Nephron (organoid): ENCODE measurements at regions not wholly inside any gene's neighbourhood (a gene's known extent, or its start where the extent isn't known, plus 50 kb on each side); places are given as distances from the start of the nearest gene placed in this dataset.

ENCODE experiments used
- H3K27ac Mint-ChIP-seq, 3 experiments: 2 replicates each; pipeline ENCODE4 v1.8.0; 2020; ENCODE audit warnings: mixed read lengths in 3 of 3, mild to moderate bottlenecking in 2 of 3, moderate library complexity in 1 of 3
- H3K27me3 Mint-ChIP-seq: 2 replicates; pipeline ENCODE4 v1.8.0; 2021; ENCODE audit warnings: low read depth, mild to moderate bottlenecking, moderate library complexity, mixed read lengths
- H3K36me3 Mint-ChIP-seq: 2 replicates; pipeline ENCODE4 v1.8.0; 2020; ENCODE audit warnings: low read depth, mixed read lengths
- H3K4me1 Mint-ChIP-seq: 2 replicates; pipeline ENCODE4 v1.8.0; 2020; ENCODE audit warnings: mixed read lengths
- H3K4me3 Mint-ChIP-seq, 3 experiments: 2 replicates each; pipeline ENCODE4 v1.8.0; 2020; ENCODE audit warnings: mild to moderate bottlenecking in 3 of 3, mixed read lengths in 3 of 3, moderate library complexity in 2 of 3
- H3K9me3 Mint-ChIP-seq: 2 replicates; pipeline ENCODE4 v1.8.0; 2020; ENCODE audit warnings: mixed read lengths
- TF ChIP-seq, protein P1 (sequence below), 3 experiments: fragments of 200-600 bp; sonication (generic); IDR thresholded peaks; one replicate each; pipeline ENCODE4 v1.5.0; 2021; ENCODE audit warnings: antibody characterized with exemption in 3 of 3; ENCODE audit not compliant: unreplicated experiment in 3 of 3

DNA sequence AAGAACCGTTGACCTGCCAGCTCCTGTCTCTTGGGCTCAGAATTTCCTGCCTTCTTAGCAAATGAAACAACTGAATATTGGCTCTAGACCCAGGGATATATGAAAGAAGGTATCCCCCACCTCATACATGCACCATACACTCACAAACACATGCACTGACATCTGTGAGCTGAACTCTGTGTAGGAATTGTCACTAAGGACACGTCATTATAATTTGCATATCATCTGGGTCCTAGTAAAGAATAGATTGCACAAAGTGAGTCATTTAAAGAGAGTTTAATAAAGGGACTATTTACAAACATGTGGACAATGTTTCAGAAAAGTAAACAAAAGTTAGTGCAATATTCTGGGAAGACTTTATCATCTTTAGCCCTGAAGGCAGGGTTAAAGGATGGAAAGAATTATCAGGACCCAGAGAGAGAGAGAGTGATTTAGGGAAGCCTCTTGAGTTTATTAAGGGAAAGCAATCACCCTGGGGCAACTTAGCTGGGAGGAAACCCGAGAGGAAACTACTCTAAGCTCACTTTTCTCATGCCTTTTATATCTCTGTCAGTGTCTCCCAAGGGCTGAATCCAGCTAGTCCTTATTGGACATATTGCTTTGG lies 74.1 kb upstream of the PLA2G4A start:
- no peak overlapping the region for H3K4me3 Mint-ChIP-seq
- no peaks in the 10 kb centered on the region for H3K36me3 Mint-ChIP-seq
- TF ChIP-seq, protein P1, sequence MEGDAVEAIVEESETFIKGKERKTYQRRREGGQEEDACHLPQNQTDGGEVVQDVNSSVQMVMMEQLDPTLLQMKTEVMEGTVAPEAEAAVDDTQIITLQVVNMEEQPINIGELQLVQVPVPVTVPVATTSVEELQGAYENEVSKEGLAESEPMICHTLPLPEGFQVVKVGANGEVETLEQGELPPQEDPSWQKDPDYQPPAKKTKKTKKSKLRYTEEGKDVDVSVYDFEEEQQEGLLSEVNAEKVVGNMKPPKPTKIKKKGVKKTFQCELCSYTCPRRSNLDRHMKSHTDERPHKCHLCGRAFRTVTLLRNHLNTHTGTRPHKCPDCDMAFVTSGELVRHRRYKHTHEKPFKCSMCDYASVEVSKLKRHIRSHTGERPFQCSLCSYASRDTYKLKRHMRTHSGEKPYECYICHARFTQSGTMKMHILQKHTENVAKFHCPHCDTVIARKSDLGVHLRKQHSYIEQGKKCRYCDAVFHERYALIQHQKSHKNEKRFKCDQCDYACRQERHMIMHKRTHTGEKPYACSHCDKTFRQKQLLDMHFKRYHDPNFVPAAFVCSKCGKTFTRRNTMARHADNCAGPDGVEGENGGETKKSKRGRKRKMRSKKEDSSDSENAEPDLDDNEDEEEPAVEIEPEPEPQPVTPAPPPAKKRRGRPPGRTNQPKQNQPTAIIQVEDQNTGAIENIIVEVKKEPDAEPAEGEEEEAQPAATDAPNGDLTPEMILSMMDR (IDR thresholded peaks at IDR 0.05; ENCODE audit: unreplicated experiment in 3 of 3): no peak
- no peak overlapping the region for H3K27ac Mint-ChIP-seq
- H3K27me3 Mint-ChIP-seq: no peaks in the 10 kb centered on the region
- peaks cover 7% of the 10 kb centered on the region for H3K4me1 Mint-ChIP-seq
- H3K9me3 Mint-ChIP-seq: no peaks in the 10 kb centered on the region

DNA sequence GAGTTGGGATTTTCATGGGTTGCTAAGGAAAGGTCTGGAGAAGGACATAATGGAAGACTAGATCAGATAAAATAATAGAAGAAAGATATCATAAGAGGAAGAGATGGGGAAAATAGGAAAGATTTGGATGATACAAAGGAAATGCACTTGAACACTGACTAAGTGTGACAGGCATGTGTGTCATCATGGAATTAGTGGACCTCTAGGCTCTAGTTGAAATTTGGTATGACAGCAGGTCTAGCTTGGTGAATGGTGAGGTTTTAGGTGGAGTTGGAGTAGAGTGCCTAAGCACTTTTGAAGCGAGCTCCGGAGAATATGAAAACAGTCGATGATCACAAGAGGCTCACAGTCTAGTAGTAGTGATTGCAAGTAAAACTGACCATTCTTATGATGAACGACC lies 73.0 kb upstream of the PTGS2 start:
- Mint-ChIP-seq H3K36me3 (no peaks in the 10 kb centered on the region), H3K27ac (no peak overlapping the region), H3K4me3 (no peak overlapping the region), H3K27me3 (no peaks in the 10 kb centered on the region), H3K9me3 (no peaks in the 10 kb centered on the region), H3K4me1 (peaks cover 7% of the 10 kb centered on the region)
- TF ChIP-seq, protein P1 (IDR thresholded peaks at IDR 0.05; ENCODE audit: unreplicated experiment in 3 of 3): no peak

DNA sequence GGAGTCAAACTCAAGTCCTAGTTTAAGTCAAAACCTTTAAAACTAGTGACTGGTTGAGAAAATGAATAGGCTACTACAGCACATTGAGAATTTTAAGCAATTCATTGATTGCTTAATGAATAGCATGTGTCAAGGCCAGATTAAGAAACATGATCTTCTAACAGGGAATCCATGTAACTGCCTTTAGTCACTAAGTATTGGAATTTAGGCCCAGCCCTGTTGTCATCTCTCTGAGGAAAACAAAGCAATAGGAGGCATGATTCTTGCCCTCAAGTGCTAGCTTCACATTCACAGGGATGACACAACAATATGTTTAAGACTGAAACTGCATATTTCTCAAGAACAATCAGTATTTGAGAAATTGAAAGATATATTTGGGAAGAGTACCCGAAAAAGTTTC lies 70.0 kb upstream of the PTGS2 start:
- TF ChIP-seq, protein P1 (IDR thresholded peaks at IDR 0.05; ENCODE audit: unreplicated experiment in 3 of 3): no peak
- Mint-ChIP-seq H3K4me3 (no peak overlapping the region), H3K36me3 (no peaks in the 10 kb centered on the region), H3K27me3 (no peaks in the 10 kb centered on the region), H3K9me3 (peaks cover 5% of the 10 kb centered on the region), H3K27ac (no peak overlapping the region), H3K4me1 (peaks cover 7% of the 10 kb centered on the region)

DNA sequence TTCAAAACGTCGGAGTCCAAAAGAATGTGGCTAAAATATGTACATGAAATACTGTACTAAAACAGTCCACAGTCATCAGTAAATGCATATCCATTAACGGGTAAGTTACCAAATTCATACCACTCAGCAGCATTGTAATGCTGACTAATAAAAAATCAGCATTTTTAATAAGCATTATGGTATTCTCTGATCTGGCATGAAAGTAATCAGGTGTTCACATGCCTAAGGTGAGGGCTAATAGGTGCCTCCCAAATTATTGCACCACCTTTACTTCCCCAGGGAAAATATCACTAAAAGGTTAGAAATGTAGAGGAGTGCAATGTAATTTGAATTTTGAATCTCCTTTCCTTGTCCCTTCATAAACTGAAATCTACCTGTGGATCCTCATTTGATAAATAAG lies 69.6 kb upstream of the PTGS2 start:
- Mint-ChIP-seq H3K4me1 (peaks cover 7% of the 10 kb centered on the region), H3K27ac (no peak overlapping the region), H3K4me3 (no peak overlapping the region), H3K36me3 (no peaks in the 10 kb centered on the region), H3K27me3 (no peaks in the 10 kb centered on the region), H3K9me3 (peaks cover 5% of the 10 kb centered on the region)
- TF ChIP-seq, protein P1 (IDR thresholded peaks at IDR 0.05; ENCODE audit: unreplicated experiment in 3 of 3): no peak

DNA sequence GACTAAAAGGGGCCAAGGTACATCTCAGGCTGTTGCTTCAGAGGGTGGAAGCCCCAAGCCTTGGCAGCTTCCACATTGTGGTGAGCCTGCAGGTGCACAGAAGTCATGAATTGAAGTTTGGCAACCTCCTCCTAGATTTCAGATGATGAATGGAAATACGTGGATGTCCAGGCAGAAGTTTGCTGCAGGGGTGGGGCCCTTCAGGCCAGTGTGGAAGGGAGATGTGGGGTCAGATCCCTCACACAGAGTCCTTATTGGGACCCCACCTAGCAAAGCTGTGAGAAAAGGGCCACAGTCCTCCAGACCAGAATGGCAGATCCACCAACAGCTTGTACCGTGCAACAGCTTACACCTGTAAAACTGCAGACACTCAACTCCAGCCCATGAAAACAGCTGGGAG lies 67.4 kb upstream of the PTGS2 start:
- TF ChIP-seq, protein P1 (IDR thresholded peaks at IDR 0.05; ENCODE audit: unreplicated experiment in 3 of 3): no peak

GRCh38 chr1:186745531-186746146 lies 65.4 kb upstream of the PTGS2 start:
- H3K27ac Mint-ChIP-seq: no peak overlapping the region

More for the DNA sequence above, 67.4 kb upstream of the PTGS2 start:
- Mint-ChIP-seq H3K27me3 (no peaks in the 10 kb centered on the region), H3K4me3 (no peak overlapping the region), H3K9me3 (peaks cover 5% of the 10 kb centered on the region), H3K27ac (no peak overlapping the region), H3K4me1 (peaks cover 1% of the 10 kb centered on the region), H3K36me3 (no peaks in the 10 kb centered on the region)

More at GRCh38 chr1:186745531-186746146, 65.4 kb upstream of the PTGS2 start:
- H3K9me3 Mint-ChIP-seq: peaks cover 5% of the 10 kb centered on the region
- H3K36me3 Mint-ChIP-seq: no peaks in the 10 kb centered on the region
- H3K4me3 Mint-ChIP-seq: no peak overlapping the region
- H3K4me1 Mint-ChIP-seq: no peaks in the 10 kb centered on the region
- no peaks in the 10 kb centered on the region for H3K27me3 Mint-ChIP-seq
- TF ChIP-seq, protein P1 (IDR thresholded peaks at IDR 0.05; ENCODE audit: unreplicated experiment in 3 of 3): no peak
